CD4-positive, alpha-beta memory T cell (primary cell): ENCODE measurements at regions not wholly inside any gene's neighbourhood (a gene's known extent, or its start where the extent isn't known, plus 50 kb on each side); places are given as distances from the start of the nearest gene placed in this dataset.

Experiments
- CTCF ChIA-PET: fragments of 350-600 bp; sonication (Branson Sonifier 250); formaldehyde crosslinking; loops from one replicate; lab custom pipeline; 2021; ENCODE audit warnings: inconsistent platforms; ENCODE audit not compliant: partially characterized antibody; lab: Charles Lee
- POLR2A ChIA-PET: fragments of 350-600 bp; sonication (Branson Sonifier 250); formaldehyde crosslinking; loops from one replicate; lab custom pipeline; 2021; ENCODE audit not compliant: partially characterized antibody; lab: Charles Lee
- DNase-seq, 5 donors: peaks; one replicate each; pipeline versions ENCODE4 v3.0.0 to v3.0.0-alpha.2; 2020 to 2022; ENCODE audit warnings: mixed read lengths in 1 of 5
- H3K27ac ChIP-seq: one replicate; pipeline ENCODE4 v1.7.0; 2013; ENCODE audit warnings: low read depth, low read length
- H3K27me3 ChIP-seq: 2 replicates; pipeline ENCODE4 v1.7.0; 2013; ENCODE audit warnings: mild to moderate bottlenecking, low read length, moderate library complexity; ENCODE audit not compliant: insufficient read depth
- H3K36me3 ChIP-seq: 2 replicates; pipeline ENCODE4 v1.7.0; 2013; ENCODE audit warnings: mild to moderate bottlenecking, low read length, moderate library complexity; ENCODE audit not compliant: insufficient read depth
- H3K4me1 ChIP-seq: 2 replicates; pipeline ENCODE4 v1.7.0; 2013; ENCODE audit warnings: mild to moderate bottlenecking, low read length, moderate library complexity; ENCODE audit not compliant: insufficient read depth
- H3K4me3 ChIP-seq, 2 donors: one replicate each; pipeline ENCODE4 v1.7.0; 2013; ENCODE audit warnings: low read length in 2 of 2, mild to moderate bottlenecking in 1 of 2
- H3K9me3 ChIP-seq, 2 donors: one replicate each; pipeline ENCODE4 v1.7.0; 2013; ENCODE audit warnings: low read length in 2 of 2, control low read depth in 1 of 2; ENCODE audit not compliant: control insufficient read depth in 1 of 2
- H3K27ac Mint-ChIP-seq, 7 donors: one replicate each; pipeline ENCODE4 v1.8.0; 2020 to 2021; ENCODE audit warnings: mixed read lengths in 7 of 7, mild to moderate bottlenecking in 6 of 7, inconsistent platforms in 3 of 7, moderate library complexity in 3 of 7
- H3K27me3 Mint-ChIP-seq, 2 donors: one replicate each; pipeline ENCODE4 v1.8.0; 2020 to 2021; ENCODE audit warnings: mixed read lengths in 2 of 2
- H3K36me3 Mint-ChIP-seq, 2 donors: one replicate each; pipeline ENCODE4 v1.8.0; 2020 to 2021; ENCODE audit warnings: mixed read lengths in 2 of 2, inconsistent platforms in 1 of 2, mild to moderate bottlenecking in 1 of 2
- H3K4me1 Mint-ChIP-seq, 4 donors: one replicate each; pipeline ENCODE4 v1.8.0; 2020 to 2021; ENCODE audit warnings: mixed read lengths in 4 of 4, mild to moderate bottlenecking in 1 of 4
- H3K4me3 Mint-ChIP-seq, 8 donors: one replicate each; pipeline ENCODE4 v1.8.0; 2020 to 2021; ENCODE audit warnings: mixed read lengths in 8 of 8, mild to moderate bottlenecking in 7 of 8, moderate library complexity in 6 of 8, inconsistent platforms in 3 of 8
- H3K9me3 Mint-ChIP-seq, 8 donors: one replicate each; pipeline ENCODE4 v1.8.0; 2020 to 2021; ENCODE audit warnings: mixed read lengths in 8 of 8, mild to moderate bottlenecking in 5 of 8, inconsistent platforms in 3 of 8, moderate library complexity in 1 of 8
- intact Hi-C: fragments of 100-400 bp; cut with micrococcal nuclease; formaldehyde crosslinking; loops from one replicate; pipeline ENCODE4 v1.15.1; 2023

DNA sequence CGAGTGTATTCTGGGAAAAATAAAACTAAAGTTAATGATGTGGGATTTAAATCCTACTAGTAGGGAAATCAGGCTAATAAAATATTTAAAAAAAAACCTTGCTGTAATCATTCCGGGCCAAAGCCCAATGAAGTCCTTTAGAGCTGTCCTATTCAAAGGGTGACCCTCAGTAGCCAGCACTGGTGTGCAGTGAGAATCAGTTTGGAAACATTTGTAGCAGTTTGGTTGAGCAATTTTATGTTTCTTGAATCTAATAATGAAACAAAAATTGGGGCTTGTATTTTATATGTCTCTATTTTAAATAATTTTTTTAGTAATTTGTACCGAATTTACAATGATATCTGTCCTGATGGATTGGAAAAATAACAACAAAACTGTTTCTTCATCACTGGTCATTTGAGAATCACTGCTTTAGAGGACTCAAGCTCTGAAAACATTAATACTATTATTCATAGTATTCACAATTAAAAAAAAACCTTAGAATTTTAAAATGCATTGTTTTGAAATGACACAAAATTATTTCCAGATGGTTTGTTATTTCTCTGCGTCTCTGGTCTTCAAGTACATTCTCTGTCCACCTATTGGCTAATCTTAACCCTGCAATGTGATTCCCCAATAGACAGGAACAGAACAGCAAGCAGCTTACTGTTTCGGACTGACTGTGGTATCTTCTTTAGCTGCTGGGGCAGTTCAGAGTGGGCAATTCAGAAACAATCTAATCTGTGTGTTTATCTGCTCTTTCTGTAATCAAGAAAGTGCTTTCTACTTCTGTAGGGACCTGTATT lies 71.2 kb downstream of the OTOL1 start:
- no peak overlapping the region for H3K27ac Mint-ChIP-seq
- no peaks in the 10 kb centered on the region for H3K36me3 Mint-ChIP-seq
- Histone ChIP-seq H3K9me3 (no peaks in the 10 kb centered on the region), H3K4me3 (no peak overlapping the region), H3K4me1 (no peaks in the 10 kb centered on the region), H3K27ac (no peak overlapping the region), H3K27me3 (no peaks in the 10 kb centered on the region), H3K36me3 (no peaks in the 10 kb centered on the region)
- no peak overlapping the region for H3K4me3 Mint-ChIP-seq
- H3K27me3 Mint-ChIP-seq = peaks cover 0 to 2% of the 10 kb centered on the region in 2 donors
- ChIA-PET POLR2A (no interaction called here), CTCF (no interaction called here)
- no peaks in the 10 kb centered on the region for H3K9me3 Mint-ChIP-seq
- no peak for DNase-seq
- intact Hi-C loops = no loop called here
- no peaks in the 10 kb centered on the region for H3K4me1 Mint-ChIP-seq

- no peaks in the 10 kb centered on the region for H3K36me3 Mint-ChIP-seq
- Histone ChIP-seq H3K27me3 (no peaks in the 10 kb centered on the region), H3K27ac (no peak overlapping the region), H3K9me3 (no peaks in the 10 kb centered on the region), H3K4me1 (no peaks in the 10 kb centered on the region), H3K4me3 (no peak overlapping the region), H3K36me3 (no peaks in the 10 kb centered on the region)
- no peaks in the 10 kb centered on the region for H3K4me1 Mint-ChIP-seq
- H3K4me3 Mint-ChIP-seq = no peak overlapping the region
- peaks cover 0 to 2% of the 10 kb centered on the region in 2 donors for H3K27me3 Mint-ChIP-seq
- no peak for DNase-seq
- no peak overlapping the region for H3K27ac Mint-ChIP-seq
- CTCF ChIA-PET = no interaction called here
- no peaks in the 10 kb centered on the region for H3K9me3 Mint-ChIP-seq
- intact Hi-C loops = no loop called here
- POLR2A ChIA-PET = no interaction called here
Measured at GRCh38 chr3:161568671-161569070, 72.1 kb downstream of the OTOL1 start.

GRCh38 chr3:161571951-161572350 lies 75.3 kb downstream of the OTOL1 start:
- Histone ChIP-seq H3K36me3 (no peaks in the 10 kb centered on the region), H3K9me3 (no peaks in the 10 kb centered on the region), H3K4me3 (no peak overlapping the region), H3K4me1 (no peaks in the 10 kb centered on the region), H3K27ac (no peak overlapping the region), H3K27me3 (no peaks in the 10 kb centered on the region)
- Mint-ChIP-seq H3K27ac (no peak overlapping the region), H3K9me3 (peaks cover 0 to 1% (median 0%) of the 10 kb centered on the region in 8 donors), H3K4me3 (no peak overlapping the region), H3K27me3 (peaks cover 0 to 2% of the 10 kb centered on the region in 2 donors), H3K4me1 (no peaks in the 10 kb centered on the region), H3K36me3 (no peaks in the 10 kb centered on the region)
- no peak for DNase-seq
- ChIA-PET POLR2A (no interaction called here), CTCF (no interaction called here)
- intact Hi-C loops = no loop called here

DNA sequence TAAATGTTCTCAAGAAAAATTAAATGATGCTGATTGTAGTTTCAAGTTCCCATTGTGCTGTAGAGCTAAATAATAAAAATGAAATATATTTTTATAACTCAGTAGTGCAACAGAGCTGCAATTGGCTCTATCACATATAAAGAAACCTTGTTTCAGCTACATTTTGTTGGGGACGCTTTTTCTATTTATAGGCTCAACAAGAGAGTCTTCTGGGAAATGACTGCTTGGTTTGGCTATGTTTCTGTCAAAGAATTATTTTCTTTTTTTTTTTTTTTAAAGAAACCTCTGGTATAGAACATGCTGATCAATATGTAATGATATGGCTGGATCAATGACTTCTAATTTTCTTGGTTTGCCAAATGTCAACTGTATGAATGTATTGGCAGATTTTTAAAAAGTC lies 76.5 kb downstream of the OTOL1 start:
- intact Hi-C loops = no loop called here
- H3K27ac Mint-ChIP-seq = no peak overlapping the region
- CTCF ChIA-PET = no interaction called here

DNA sequence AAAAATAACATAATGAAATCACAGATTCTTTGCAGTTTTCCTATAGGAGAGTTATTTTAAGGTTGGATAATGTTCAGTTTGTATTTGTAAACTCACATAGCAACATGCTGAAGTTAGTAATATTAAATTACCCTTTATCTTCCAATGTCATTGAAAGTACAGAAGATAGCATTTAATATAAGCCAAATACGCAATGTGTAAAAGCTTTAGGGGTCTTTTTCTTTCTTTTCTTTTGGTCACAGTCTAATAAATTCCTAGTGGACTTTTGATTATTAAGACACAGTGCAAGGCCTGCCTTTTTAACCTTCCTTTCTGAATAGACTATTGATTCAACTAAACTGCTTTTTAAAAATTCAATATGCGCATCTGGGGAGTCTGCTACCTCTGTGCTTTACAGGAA lies 79.3 kb downstream of the OTOL1 start:
- Histone ChIP-seq H3K27me3 (no peaks in the 10 kb centered on the region), H3K9me3 (no peaks in the 10 kb centered on the region), H3K27ac (no peak overlapping the region), H3K4me3 (no peak overlapping the region), H3K36me3 (no peaks in the 10 kb centered on the region), H3K4me1 (no peaks in the 10 kb centered on the region)
- no peak overlapping the region for H3K27ac Mint-ChIP-seq
- peaks cover 0 to 2% of the 10 kb centered on the region in 2 donors for H3K27me3 Mint-ChIP-seq
- DNase-seq = no peak
- no peak overlapping the region for H3K4me3 Mint-ChIP-seq
- H3K4me1 Mint-ChIP-seq = no peaks in the 10 kb centered on the region
- CTCF ChIA-PET = no interaction called here
- H3K36me3 Mint-ChIP-seq = no peaks in the 10 kb centered on the region
- intact Hi-C loops = no loop called here
- POLR2A ChIA-PET = no interaction called here
- peaks cover 0 to 1% (median 0%) of the 10 kb centered on the region in 8 donors for H3K9me3 Mint-ChIP-seq

More for the DNA sequence above, 76.5 kb downstream of the OTOL1 start:
- no peak overlapping the region for H3K4me3 Mint-ChIP-seq
- no peaks in the 10 kb centered on the region for H3K4me1 ChIP-seq
- H3K27me3 ChIP-seq = no peaks in the 10 kb centered on the region
- H3K9me3 Mint-ChIP-seq = peaks cover 0 to 1% (median 0%) of the 10 kb centered on the region in 8 donors
- POLR2A ChIA-PET = no interaction called here
- no peak overlapping the region for H3K27ac ChIP-seq
- no peak for DNase-seq
- H3K36me3 Mint-ChIP-seq = no peaks in the 10 kb centered on the region
- H3K4me1 Mint-ChIP-seq = no peaks in the 10 kb centered on the region
- H3K27me3 Mint-ChIP-seq = peaks cover 0 to 2% of the 10 kb centered on the region in 2 donors
- no peaks in the 10 kb centered on the region for H3K9me3 ChIP-seq
- no peak overlapping the region for H3K4me3 ChIP-seq
- no peaks in the 10 kb centered on the region for H3K36me3 ChIP-seq

DNA sequence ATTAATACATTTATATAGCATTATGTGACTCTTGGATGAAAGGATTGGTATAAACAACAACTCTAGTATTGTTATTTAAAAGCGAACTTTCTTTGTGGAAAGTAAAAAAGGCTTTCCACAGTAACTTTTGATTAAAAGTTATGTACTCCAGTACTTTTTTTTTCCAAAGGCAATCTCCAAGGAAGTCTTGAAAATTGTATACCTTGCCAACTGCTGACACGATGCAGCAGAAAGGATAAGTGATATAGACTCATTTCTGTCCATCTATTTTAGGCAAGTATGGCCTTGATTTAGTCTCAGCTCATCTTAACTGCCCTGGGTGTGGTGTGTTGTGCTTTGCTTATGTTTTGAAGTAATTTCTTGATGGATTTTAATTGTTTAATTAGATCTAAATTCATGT lies 79.7 kb downstream of the OTOL1 start:
- H3K36me3 Mint-ChIP-seq = no peaks in the 10 kb centered on the region
- H3K4me1 Mint-ChIP-seq = no peaks in the 10 kb centered on the region
- CTCF ChIA-PET = no interaction called here
- POLR2A ChIA-PET = no interaction called here
- H3K27me3 Mint-ChIP-seq = peaks cover 0 to 2% of the 10 kb centered on the region in 2 donors
- Histone ChIP-seq H3K4me3 (no peak overlapping the region), H3K27ac (no peak overlapping the region), H3K9me3 (no peaks in the 10 kb centered on the region), H3K27me3 (no peaks in the 10 kb centered on the region), H3K36me3 (no peaks in the 10 kb centered on the region), H3K4me1 (no peaks in the 10 kb centered on the region)
- DNase-seq = no peak
- peaks cover 0 to 1% (median 0%) of the 10 kb centered on the region in 8 donors for H3K9me3 Mint-ChIP-seq
- H3K4me3 Mint-ChIP-seq = no peak overlapping the region
- no peak overlapping the region for H3K27ac Mint-ChIP-seq
- intact Hi-C loops = no loop called here

- H3K27me3 ChIP-seq = no peaks in the 10 kb centered on the region
- peaks cover 0 to 1% (median 0%) of the 10 kb centered on the region in 8 donors for H3K9me3 Mint-ChIP-seq
- no peaks in the 10 kb centered on the region for H3K36me3 ChIP-seq
- no peak for DNase-seq
- no peak overlapping the region for H3K4me3 Mint-ChIP-seq
- no peaks in the 10 kb centered on the region for H3K4me1 ChIP-seq
- no peak overlapping the region for H3K27ac ChIP-seq
- no peaks in the 10 kb centered on the region for H3K9me3 ChIP-seq
- no peaks in the 10 kb centered on the region for H3K4me1 Mint-ChIP-seq
- no peaks in the 10 kb centered on the region for H3K36me3 Mint-ChIP-seq
- H3K27me3 Mint-ChIP-seq = no peaks in the 10 kb centered on the region
- CTCF ChIA-PET = no interaction called here
- intact Hi-C loops = no loop called here
- POLR2A ChIA-PET = no interaction called here
- no peak overlapping the region for H3K4me3 ChIP-seq
- H3K27ac Mint-ChIP-seq = no peak overlapping the region
Measured at GRCh38 chr3:161576714-161577510, 80.3 kb downstream of the OTOL1 start.
